ENCODE measurements at regions not wholly inside any gene's neighbourhood (a gene's known extent, or its start where the extent isn't known, plus 50 kb on each side); places are given as distances from the start of the nearest gene placed in this dataset.
A peak's percentile ranks its signal among the peaks of the same experiment; 100 is the strongest.
"Not testable (repeated sequence)": the region's sequence is repeated elsewhere in the genome, so short reads cannot be mapped to it uniquely, and the experiment has no call there.

- H3K27ac ChIP-seq = peak overlapping the region; percentile 49 to 50
- peaks cover 5 to 35% of the 10 kb centered on the region in 2 donors for H3K4me1 ChIP-seq (ENCODE audit: control insufficient read depth in 1 of 2, low read depth in 2 of 2)
- no peak for TF ChIP-seq CTCF (IDR thresholded peaks at IDR 0.05)
- ATAC-seq (ENCODE audit: insufficient number of reproducible peaks, low FRiP score, low read depth) (no peak), DNase-seq (ENCODE audit: low spot score) (no peak)
- H3K27me3 ChIP-seq (replicated peaks; ENCODE audit: insufficient read depth) = no peaks in the 10 kb centered on the region
- H3K36me3 ChIP-seq = no peaks in the 10 kb centered on the region
- no peaks in the 10 kb centered on the region for H3K9me3 ChIP-seq
- H3K4me3 ChIP-seq = no peak overlapping the region
Measured at GRCh38 chr14:92223025-92223424, 99.9 kb upstream of the SLC24A4 start.

GRCh38 chr14:92224358-92224954 is 98.5 kb upstream of the SLC24A4 start:
- no peak overlapping the region for H3K27ac ChIP-seq
- H3K9me3 ChIP-seq = no peaks in the 10 kb centered on the region
- H3K4me1 ChIP-seq (ENCODE audit: control insufficient read depth in 1 of 2, low read depth in 2 of 2) = peaks cover 3 to 22% of the 10 kb centered on the region in 2 donors
- ATAC-seq (ENCODE audit: insufficient number of reproducible peaks, low FRiP score, low read depth) (no peak), DNase-seq (ENCODE audit: low spot score) (no peak)
- H3K4me3 ChIP-seq = no peak overlapping the region
- no peak for TF ChIP-seq CTCF (IDR thresholded peaks at IDR 0.05)
- H3K27me3 ChIP-seq (replicated peaks; ENCODE audit: insufficient read depth) = no peaks in the 10 kb centered on the region
- no peaks in the 10 kb centered on the region for H3K36me3 ChIP-seq

GRCh38 chr14:92225731-92226130 is 97.2 kb upstream of the SLC24A4 start:
- TF ChIP-seq CTCF (IDR thresholded peaks at IDR 0.05) = no peak
- Histone ChIP-seq H3K27ac (no peak overlapping the region), H3K36me3 (no peaks in the 10 kb centered on the region), H3K27me3 (replicated peaks; ENCODE audit: insufficient read depth) (no peaks in the 10 kb centered on the region), H3K4me1 (ENCODE audit: control insufficient read depth in 1 of 2, low read depth in 2 of 2) (peaks cover 3 to 22% of the 10 kb centered on the region in 2 donors), H3K9me3 (no peaks in the 10 kb centered on the region), H3K4me3 (no peak overlapping the region)
- no peak for ATAC-seq (ENCODE audit: insufficient number of reproducible peaks, low FRiP score, low read depth)
- no peak for DNase-seq (ENCODE audit: low spot score)

- H3K4me1 ChIP-seq (ENCODE audit: control insufficient read depth in 1 of 2, low read depth in 2 of 2) = peaks cover 3 to 22% of the 10 kb centered on the region in 2 donors
- H3K4me3 ChIP-seq; DNase-seq (ENCODE audit: low spot score); ATAC-seq (ENCODE audit: insufficient number of reproducible peaks, low FRiP score, low read depth); H3K27me3 ChIP-seq (replicated peaks; ENCODE audit: insufficient read depth); H3K36me3 ChIP-seq; H3K9me3 ChIP-seq; H3K27ac ChIP-seq: not testable (repeated sequence)
Measured at GRCh38 chr14:92226166-92226565, 96.8 kb upstream of the SLC24A4 start.

GRCh38 chr14:92236243-92236900 is 86.6 kb upstream of the SLC24A4 start:
- no peaks in the 10 kb centered on the region for H3K4me1 ChIP-seq (ENCODE audit: control insufficient read depth in 1 of 2, low read depth in 2 of 2)
- DNase-seq (ENCODE audit: low spot score) (no peak), ATAC-seq (ENCODE audit: insufficient number of reproducible peaks, low FRiP score, low read depth) (no peak)
- no peak overlapping the region for H3K27ac ChIP-seq
- no peak overlapping the region for H3K4me3 ChIP-seq
- no peaks in the 10 kb centered on the region for H3K36me3 ChIP-seq
- no peaks in the 10 kb centered on the region for H3K27me3 ChIP-seq (replicated peaks; ENCODE audit: insufficient read depth)
- no peak for TF ChIP-seq CTCF (IDR thresholded peaks at IDR 0.05)
- no peaks in the 10 kb centered on the region for H3K9me3 ChIP-seq
